ENCODE measurements at regions not wholly inside any gene's neighbourhood (a gene's known extent, or its start where the extent isn't known, plus 50 kb on each side); places are given as distances from the start of the nearest gene placed in this dataset.

GRCh38 chr2:2843969-2844548 is 513.0 kb upstream of the MYT1L start:
- intact Hi-C loops (cut with micrococcal nuclease; ENCODE audit: unreplicated experiment) (loop anchor here (1.0 kb wide), 1 partner anchor 459 kb away; no protein-coding TSS in a partner anchor), in situ Hi-C loops (cut with MboI) (no loop called here)
- BruUV-seq (replicated peaks), result no TSS peak
- H2AFZ ChIP-seq (ENCODE audit: control insufficient read depth, low read depth, low read length), result no peak overlapping the region
- no peaks in the 10 kb centered on the region; the same call in 1 of the 2 replicates for H4K20me1 ChIP-seq (ENCODE audit: control insufficient read depth, insufficient read depth)
- H3K79me2 ChIP-seq (ENCODE audit: control insufficient read depth, insufficient read depth, low read length), result no peaks in the 10 kb centered on the region
- ChIA-PET RAD21 (ENCODE audit: unreplicated experiment) (no interaction called here), POLR2A (no interaction called here), SMC1A (ENCODE audit: uncharacterized antibody, unreplicated experiment) (interaction anchor here (0.5 to 0.9 kb wide), 2 partner anchors 443 to 619 kb away, joined by 3 read pairs; no protein-coding TSS in a partner anchor), CTCF (interaction anchor here (0.7 to 1.4 kb wide), 2 partner anchors 10 to 458 kb away, joined by 3 read pairs; no protein-coding TSS in a partner anchor)
- H3K9me3 ChIP-seq (replicated peaks; ENCODE audit: control insufficient read depth, insufficient read depth, low read length), result no peaks in the 10 kb centered on the region
- 58% methylated on average over 11 of the region's 11 CpGs for WGBS (ENCODE audit: insufficient coverage, insufficient replicate concordance, low lambda C conversion rate, missing lambda C conversion rate)
- no peak overlapping the region for H3K9ac ChIP-seq (ENCODE audit: control insufficient read depth, insufficient read depth, low read length)
- ATAC-seq (no peak; the same call in 2 of the 3 replicates), DNase-seq (ENCODE audit: low read depth, low spot score) (no peak), FAIRE-seq (no peak)
- H3K27me3 ChIP-seq (replicated peaks in 1 of 2; ENCODE audit: control insufficient read depth in 2 of 2, insufficient read depth in 2 of 2, low read length in 1 of 2), result no peaks in the 10 kb centered on the region; a peak in 1 of 4 replicates
- H3K36me3 ChIP-seq (ENCODE audit: control insufficient read depth in 2 of 2, insufficient read depth in 2 of 2, low read length in 1 of 2), result no peaks in the 10 kb centered on the region; a peak in 1 of 4 replicates
- no peak overlapping the region for H3K4me3 ChIP-seq
- TF ChIP-seq RB1 (IDR thresholded peaks at IDR 0.05; ENCODE audit: borderline replicate concordance) (no peak), SMC3 (IDR thresholded peaks at IDR 0.05; ENCODE audit: borderline replicate concordance, low read length) (peak; percentile 43; the same call in 1 of the 2 replicates), CTCF (IDR thresholded peaks at IDR 0.05 in 2 of 3, conservative IDR thresholded peaks at IDR 0.05 in 1 of 3; ENCODE audit: control insufficient read depth in 2 of 3, extremely low read depth in 1 of 3, insufficient read depth in 1 of 3, low read depth in 3 of 3, low read length in 3 of 3) (peak; percentile 30 to 52 (median 40); a peak in 5 of 6 replicates), RAD21 (IDR thresholded peaks at IDR 0.05; ENCODE audit: insufficient read depth, low read depth, low read length) (peak; percentile 55)
- H3K4me1 ChIP-seq (ENCODE audit: control insufficient read depth, insufficient read depth, low read length), result no peaks in the 10 kb centered on the region
- H3K4me2 ChIP-seq (ENCODE audit: control insufficient read depth, insufficient read depth), result no peak overlapping the region
- H3K27ac ChIP-seq (ENCODE audit: control insufficient read depth, insufficient read depth), result no peak overlapping the region

All from GM12878 (cell line).